Osteoblast (primary cell): ENCODE measurements at regions not wholly inside any gene's neighbourhood (a gene's known extent, or its start where the extent isn't known, plus 50 kb on each side); places are given as distances from the start of the nearest gene placed in this dataset.

Experiments
- DNase-seq: peaks from one replicate; pipeline ENCODE4 v3.0.0; 2011; ENCODE audit warnings: low spot score, mixed read lengths; ENCODE audit not compliant: insufficient read length; ENCODE audit errors: missing footprints
- H2AFZ ChIP-seq: 2 replicates; pipeline ENCODE4 v1.6.0; 2011; ENCODE audit warnings: mild to moderate bottlenecking, low read length
- H3K27ac ChIP-seq: 2 replicates; pipeline ENCODE4 v1.5.1; 2011; ENCODE audit warnings: mild to moderate bottlenecking, low read depth, low read length, moderate library complexity
- H3K27me3 ChIP-seq: 2 replicates; pipeline ENCODE4 v1.6.0; 2012; ENCODE audit warnings: mild to moderate bottlenecking, control low read depth, inconsistent platforms, low read length, moderate library complexity; ENCODE audit not compliant: insufficient read depth
- H3K36me3 ChIP-seq: 2 replicates; pipeline ENCODE4 v1.5.1; 2011; ENCODE audit warnings: mild to moderate bottlenecking, low read length, control low read depth, moderate library complexity; ENCODE audit not compliant: insufficient read depth
- H3K4me1 ChIP-seq: 2 replicates; pipeline ENCODE4 v1.5.1; 2011; ENCODE audit warnings: mild to moderate bottlenecking, low read length, control low read depth, moderate library complexity; ENCODE audit not compliant: insufficient read depth
- H3K4me2 ChIP-seq: 2 replicates; pipeline ENCODE4 v1.6.0; 2011; ENCODE audit warnings: mild to moderate bottlenecking, low read length; ENCODE audit not compliant: insufficient read depth
- H3K4me3 ChIP-seq: fragments of 200-600 bp; sonication (generic); 3 replicates; pipeline ENCODE4 v1.5.1; 2012; ENCODE audit warnings: mild to moderate bottlenecking, low read length, inconsistent platforms; ENCODE audit not compliant: insufficient read depth
- H3K79me2 ChIP-seq: 2 replicates; pipeline ENCODE4 v1.6.0; 2012; ENCODE audit warnings: mild to moderate bottlenecking, low read length, control low read depth, inconsistent platforms; ENCODE audit not compliant: insufficient read depth
- H3K9me3 ChIP-seq: 2 replicates; pipeline ENCODE4 v1.5.1; 2011; ENCODE audit warnings: low read depth, low read length, control low read depth
- H4K20me1 ChIP-seq: 2 replicates; pipeline ENCODE4 v1.6.0; 2012; ENCODE audit warnings: mild to moderate bottlenecking, low read length, control low read depth; ENCODE audit not compliant: insufficient read depth
- CTCF ChIP-seq: IDR thresholded peaks from 2 replicates; pipeline ENCODE4 v1.5.1; 2011; ENCODE audit warnings: mild to moderate bottlenecking, low read depth, low read length, moderate library complexity; ENCODE audit errors: extremely low read depth

- Histone ChIP-seq H3K4me1 (peaks cover 26% of the 10 kb centered on the region), H3K36me3 (peaks cover 9% of the 10 kb centered on the region), H4K20me1 (no peaks in the 10 kb centered on the region), H3K79me2 (peaks cover 30% of the 10 kb centered on the region), H3K9me3 (no peaks in the 10 kb centered on the region), H3K4me2 (no peak overlapping the region), H2AFZ (no peak overlapping the region), H3K4me3 (no peak overlapping the region), H3K27me3 (no peaks in the 10 kb centered on the region), H3K27ac (no peak overlapping the region)
- no peak for DNase-seq
- TF ChIP-seq CTCF = no peak
Observed at GRCh38 chr3:106795553-106795952, 581.7 kb upstream of the CCDC54 start.

- H4K20me1 ChIP-seq = no peaks in the 10 kb centered on the region
- no peaks in the 10 kb centered on the region for H3K27me3 ChIP-seq
- peaks cover 11% of the 10 kb centered on the region for H3K79me2 ChIP-seq
- H2AFZ ChIP-seq = no peak overlapping the region
- H3K4me2 ChIP-seq = no peak overlapping the region
- no peak for TF ChIP-seq CTCF
- H3K9me3 ChIP-seq = no peaks in the 10 kb centered on the region
- no peaks in the 10 kb centered on the region for H3K36me3 ChIP-seq
- no peak overlapping the region for H3K4me3 ChIP-seq
- H3K27ac ChIP-seq = no peak overlapping the region
- no peak for DNase-seq
- H3K4me1 ChIP-seq = peaks cover 23% of the 10 kb centered on the region
Observed at GRCh38 chr3:106797461-106797860, 579.8 kb upstream of the CCDC54 start.

- Histone ChIP-seq H3K4me3 (no peak overlapping the region), H3K4me1 (peaks cover 21% of the 10 kb centered on the region), H3K4me2 (no peak overlapping the region), H4K20me1 (no peaks in the 10 kb centered on the region), H3K27me3 (no peaks in the 10 kb centered on the region), H3K36me3 (peaks cover 23% of the 10 kb centered on the region), H3K79me2 (peaks cover 16% of the 10 kb centered on the region), H2AFZ (no peak overlapping the region), H3K27ac (no peak overlapping the region), H3K9me3 (no peaks in the 10 kb centered on the region)
- TF ChIP-seq CTCF = no peak
- no peak for DNase-seq
Observed at GRCh38 chr3:106805625-106806024, 571.6 kb upstream of the CCDC54 start.

- H3K4me3 ChIP-seq = no peak overlapping the region
- no peak overlapping the region for H3K27ac ChIP-seq
- peaks cover 26% of the 10 kb centered on the region for H3K36me3 ChIP-seq
- no peaks in the 10 kb centered on the region for H3K27me3 ChIP-seq
- no peaks in the 10 kb centered on the region for H3K9me3 ChIP-seq
- no peaks in the 10 kb centered on the region for H4K20me1 ChIP-seq
- TF ChIP-seq CTCF = no peak
- no peak overlapping the region for H2AFZ ChIP-seq
- H3K4me2 ChIP-seq = no peak overlapping the region
- peaks cover 35% of the 10 kb centered on the region for H3K4me1 ChIP-seq
- DNase-seq = no peak
- H3K79me2 ChIP-seq = peaks cover 16% of the 10 kb centered on the region
Observed at GRCh38 chr3:106806964-106807363, 570.3 kb upstream of the CCDC54 start.
